Heart left ventricle (tissue), 16 donors: ENCODE measurements at regions not wholly inside any gene's neighbourhood (a gene's known extent, or its start where the extent isn't known, plus 50 kb on each side); places are given as distances from the start of the nearest gene placed in this dataset.

Source experiments
- ATAC-seq, 4 donors: fragments of 200-7000 bp; cut with Tn5 transposase; one replicate each; pipeline ENCODE4 v1.9.1; 2020 to 2022; ENCODE audit warnings: moderate library complexity in 4 of 4, mild to moderate bottlenecking in 3 of 4, moderate number of reproducible peaks in 1 of 4
- DNase-seq, 5 donors: peaks; one replicate each; pipeline ENCODE4 v3.0.0-alpha.2; 2020
- H3K27ac ChIP-seq, 12 donors: fragments of 200-600 bp; sonication (generic) in 4 of 12; one replicate each; pipeline versions ENCODE4 v1.5.0 to v1.8.0; 2016 to 2022; ENCODE audit warnings: mild to moderate bottlenecking in 2 of 12
- H3K27me3 ChIP-seq, 9 donors: fragments of 200-600 bp; sonication (generic) in 2 of 9; one replicate each; pipeline versions ENCODE4 v1.5.1 to v1.8.0; 2016 to 2022; ENCODE audit warnings: mild to moderate bottlenecking in 3 of 9
- H3K36me3 ChIP-seq, 9 donors: fragments of 200-600 bp; sonication (generic) in 2 of 9; one replicate each; pipeline versions ENCODE4 v1.5.0 to v1.8.0; 2018 to 2022; ENCODE audit warnings: mild to moderate bottlenecking in 2 of 9
- H3K4me1 ChIP-seq, 12 donors: fragments of 200-600 bp; sonication (generic) in 4 of 12; one replicate each; pipeline versions ENCODE4 v1.5.0 to v1.8.0; 2016 to 2022; ENCODE audit warnings: mild to moderate bottlenecking in 3 of 12
- H3K4me3 ChIP-seq, 12 donors: fragments of 200-600 bp; sonication (generic) in 4 of 12; one replicate each; pipeline versions ENCODE4 v1.5.0 to v1.8.0; 2017 to 2022; ENCODE audit warnings: mild to moderate bottlenecking in 9 of 12, moderate library complexity in 4 of 12
- H3K9me3 ChIP-seq, 12 donors: fragments of 200-600 bp; sonication (generic) in 4 of 12; one replicate each; pipeline versions ENCODE4 v1.5.0 to v1.8.0; 2016 to 2022; ENCODE audit warnings: mild to moderate bottlenecking in 1 of 12
- POLR2A ChIP-seq, 2 donors: fragments of 450-650 bp; IDR thresholded peaks; one replicate each; pipeline ENCODE4 v1.6.1; 2017; ENCODE audit warnings: antibody characterized with exemption in 2 of 2, mild to moderate bottlenecking in 2 of 2, moderate library complexity in 2 of 2
- WGBS, 4 donors: extraction: QIAGEN DNeasy Blood & Tissue Kit in 2 of 4; methylation state at CpG; one replicate each; pipeline versions ENCODE4 v1.1.5 to v1.1.7; 2013 to 2018; 5-methylcytosine and 5-hydroxymethylcytosine counted together
- intact Hi-C, 10 donors: fragments of 100-400 bp; cut with DNase I; formaldehyde crosslinking; loops; one replicate each; pipeline versions ENCODE4 v1.11.1 to v1.14.2; 2022
- TF ChIP-seq, protein P1 (sequence below), 12 donors: fragments of 200-600 bp; sonication (generic) in 4 of 12; IDR thresholded peaks; one replicate each; pipeline versions ENCODE4 v1.5.0 to v1.8.0; 2018 to 2022; ENCODE audit warnings: antibody characterized with exemption in 12 of 12, mild to moderate bottlenecking in 5 of 12
- donor health status: ischemic (EF 13 %, LVEDD 7.1; RV severe dilation, severe dysfunction).
- donor health status: healthy with polysubstance abuse.
- donor health status: DM: no; HTN: yes; CAD: no.
- donor health status: DM: no; HTN: no; CAD: no.
- donor health status: ischemic (EF 25% LVEDD 6.9; RV normal size, moderate dysfunction).
- donor health status: ischemic (EF 25% LVEDD 5.7; RV mildly dilated, moderate dysfunction).
- donor health status: healthy.
- donor health status: DM: yes; HTN: yes; CAD: no.
- donor health status: ischemic (EF 35%, LVEDD 5.7; RV mildly dilated, moderate dysfunction).
- donor health status: nonischemic (EF 11% LVEDD 7.7; RV severe dilation, severe dysfunction).
- donor health status: DM: yes; HTN: yes; CAD: no.
- donor health status: PGD.
- donor health status: ischemic (EF 29% LVEDD 5.4; RV normal size, mild dysfunction).
- donor health status: nonischemic (EF 23%, LVEDD 6.1; RV moderate dilation, normal function).

DNA sequence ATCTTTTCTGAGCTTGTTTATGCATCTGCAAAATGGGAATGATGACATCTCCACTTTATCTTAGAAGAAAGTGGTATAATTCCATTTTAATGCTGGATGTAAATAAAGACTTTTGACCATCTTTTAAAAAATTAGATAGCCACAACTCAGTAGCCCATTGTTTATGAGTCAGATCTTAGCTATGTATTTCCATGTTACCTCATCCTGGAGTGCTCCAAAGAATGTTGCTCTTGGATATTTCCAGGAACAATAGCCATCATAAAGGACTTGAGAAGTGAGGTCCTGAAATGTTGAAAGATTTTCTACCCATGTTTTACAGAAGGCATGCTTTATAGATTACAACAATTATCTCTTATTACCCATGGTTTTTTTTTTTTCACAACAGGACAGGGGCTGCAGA is 229.3 kb upstream of the EDNRB start:
- DNase-seq (no peak), ATAC-seq (no peak)
- H3K4me3 ChIP-seq = no peak overlapping the region
- H3K9me3 ChIP-seq = peaks cover 0 to 4% (median 0%) of the 10 kb centered on the region in 12 donors
- TF ChIP-seq, protein P1, sequence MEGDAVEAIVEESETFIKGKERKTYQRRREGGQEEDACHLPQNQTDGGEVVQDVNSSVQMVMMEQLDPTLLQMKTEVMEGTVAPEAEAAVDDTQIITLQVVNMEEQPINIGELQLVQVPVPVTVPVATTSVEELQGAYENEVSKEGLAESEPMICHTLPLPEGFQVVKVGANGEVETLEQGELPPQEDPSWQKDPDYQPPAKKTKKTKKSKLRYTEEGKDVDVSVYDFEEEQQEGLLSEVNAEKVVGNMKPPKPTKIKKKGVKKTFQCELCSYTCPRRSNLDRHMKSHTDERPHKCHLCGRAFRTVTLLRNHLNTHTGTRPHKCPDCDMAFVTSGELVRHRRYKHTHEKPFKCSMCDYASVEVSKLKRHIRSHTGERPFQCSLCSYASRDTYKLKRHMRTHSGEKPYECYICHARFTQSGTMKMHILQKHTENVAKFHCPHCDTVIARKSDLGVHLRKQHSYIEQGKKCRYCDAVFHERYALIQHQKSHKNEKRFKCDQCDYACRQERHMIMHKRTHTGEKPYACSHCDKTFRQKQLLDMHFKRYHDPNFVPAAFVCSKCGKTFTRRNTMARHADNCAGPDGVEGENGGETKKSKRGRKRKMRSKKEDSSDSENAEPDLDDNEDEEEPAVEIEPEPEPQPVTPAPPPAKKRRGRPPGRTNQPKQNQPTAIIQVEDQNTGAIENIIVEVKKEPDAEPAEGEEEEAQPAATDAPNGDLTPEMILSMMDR (IDR thresholded peaks at IDR 0.05) = no peak
- no peak for TF ChIP-seq POLR2A (IDR thresholded peaks at IDR 0.05)
- no peaks in the 10 kb centered on the region for H3K36me3 ChIP-seq
- intact Hi-C loops = loop anchor here in 1 of 10 donors (10.0 kb wide), 1 partner anchor 1387 kb away; no protein-coding TSS in a partner anchor
- no peaks in the 10 kb centered on the region for H3K27me3 ChIP-seq
- no peaks in the 10 kb centered on the region for H3K4me1 ChIP-seq
- no peak overlapping the region for H3K27ac ChIP-seq

DNA sequence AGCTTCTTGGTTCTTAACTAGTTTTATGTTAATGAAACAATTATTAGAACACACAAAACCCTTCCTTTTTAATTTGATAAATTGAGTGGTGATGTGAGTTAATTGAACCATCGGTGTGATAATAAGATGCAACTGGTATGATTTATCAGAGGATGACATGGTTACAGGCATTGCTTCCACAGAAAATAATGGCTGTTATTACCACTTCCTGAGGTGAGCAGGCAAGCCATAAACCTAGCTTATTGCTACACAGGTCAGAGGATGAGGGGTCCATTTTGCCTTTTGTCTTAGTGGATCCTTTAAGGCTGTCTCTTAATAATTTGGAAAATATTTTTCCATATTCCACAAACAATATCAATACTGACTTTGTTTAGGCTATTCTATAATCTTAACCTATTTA is 226.6 kb upstream of the EDNRB start:
- Histone ChIP-seq H3K27ac (no peak overlapping the region), H3K9me3 (no peaks in the 10 kb centered on the region), H3K27me3 (no peaks in the 10 kb centered on the region), H3K4me3 (no peak overlapping the region), H3K36me3 (no peaks in the 10 kb centered on the region), H3K4me1 (no peaks in the 10 kb centered on the region)
- DNase-seq (no peak), ATAC-seq (no peak)
- intact Hi-C loops = loop anchor here in 1 of 10 donors (10.0 kb wide), 1 partner anchor 1390 kb away; no protein-coding TSS in a partner anchor
- WGBS, 4 donors = 48 to 94% (median 89%) methylated on average over 1 of the region's 1 CpG
- TF ChIP-seq POLR2A (IDR thresholded peaks at IDR 0.05) = no peak
- TF ChIP-seq, protein P1 (IDR thresholded peaks at IDR 0.05) = no peak

DNA sequence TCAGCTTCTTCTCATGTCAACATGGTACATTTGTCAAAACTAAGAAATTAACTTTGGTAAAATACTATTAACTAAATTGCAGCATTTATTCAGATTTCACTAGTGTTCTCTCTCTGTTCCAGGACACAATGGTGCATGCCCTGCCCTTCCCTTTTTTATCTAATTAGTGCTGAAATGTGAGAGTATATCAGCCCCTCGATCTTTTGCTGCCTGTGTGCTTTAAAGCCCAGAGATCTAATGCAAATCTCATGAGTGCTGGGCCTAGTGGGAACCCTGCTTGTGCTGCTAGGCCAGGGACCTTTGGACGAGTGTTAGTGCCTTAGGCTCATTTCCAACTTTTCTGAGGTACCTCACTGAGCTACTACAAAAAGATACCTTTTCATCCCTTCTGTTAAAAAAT is 221.1 kb upstream of the EDNRB start:
- no peak for TF ChIP-seq POLR2A (IDR thresholded peaks at IDR 0.05)
- TF ChIP-seq, protein P1 (IDR thresholded peaks at IDR 0.05) = no peak
- WGBS, 4 donors = 36 to 41% (median 38%) methylated on average over 2 of the region's 2 CpGs
- intact Hi-C loops = loop anchor here in 4 of 10 donors (5.0 to 10.0 kb wide), 2 partner anchors 838 to 1395 kb away; no protein-coding TSS in a partner anchor

DNA sequence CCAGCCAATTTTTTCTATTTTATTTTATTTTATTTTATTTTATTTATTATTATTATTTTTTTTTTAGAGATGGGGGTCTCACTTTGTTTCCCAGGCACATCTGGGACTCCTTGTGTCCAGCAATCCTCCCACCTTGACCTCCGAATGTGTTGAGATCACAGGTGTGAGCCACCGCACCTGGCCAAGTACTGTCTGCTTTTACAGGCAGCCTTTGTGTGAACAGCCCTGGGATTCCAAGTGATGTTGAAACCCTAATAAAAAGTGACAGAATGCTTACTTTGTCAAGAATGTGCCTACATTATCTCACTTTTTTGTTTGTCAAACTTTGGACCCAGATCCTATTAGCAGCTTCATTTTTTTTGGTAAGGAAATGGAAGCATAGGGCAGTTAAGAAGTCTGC is 220.1 kb upstream of the EDNRB start:
- WGBS, 4 donors = 85 to 97% (median 93%) methylated on average over 2 of the region's 2 CpGs
- DNase-seq (no peak), ATAC-seq (no peak)
- TF ChIP-seq, protein P1 (IDR thresholded peaks at IDR 0.05) = no peak
- TF ChIP-seq POLR2A (IDR thresholded peaks at IDR 0.05) = no peak
- Histone ChIP-seq H3K36me3 (no peaks in the 10 kb centered on the region), H3K4me3 (no peak overlapping the region), H3K27me3 (peaks cover 0 to under 1% (median 0%) of the 10 kb centered on the region in 9 donors), H3K9me3 (no peaks in the 10 kb centered on the region), H3K27ac (no peak overlapping the region), H3K4me1 (peaks cover 0 to 3% (median 0%) of the 10 kb centered on the region in 12 donors)
- intact Hi-C loops = loop anchor here in 4 of 10 donors (1.0 to 5.0 kb wide), 2 partner anchors 839 to 840 kb away; no protein-coding TSS in a partner anchor

More for the DNA sequence above, 221.1 kb upstream of the EDNRB start:
- ATAC-seq = no peak
- Histone ChIP-seq H3K9me3 (no peaks in the 10 kb centered on the region), H3K4me3 (no peak overlapping the region), H3K36me3 (no peaks in the 10 kb centered on the region), H3K4me1 (peaks cover 0 to 3% (median 0%) of the 10 kb centered on the region in 12 donors), H3K27me3 (no peaks in the 10 kb centered on the region), H3K27ac (no peak overlapping the region)
- no peak for DNase-seq
